Endothelial cell of umbilical vein (primary cell): ENCODE measurements at regions not wholly inside any gene's neighbourhood (a gene's known extent, or its start where the extent isn't known, plus 50 kb on each side); places are given as distances from the start of the nearest gene placed in this dataset.

Source experiments
- CTCF ChIP-seq, 2 donors: IDR thresholded peaks; 1 replicate in 1 of 2; 2 replicates in 1 of 2; pipeline ENCODE4 v1.5.1; 2011; ENCODE audit warnings: low read length in 2 of 2, mild to moderate bottlenecking in 2 of 2, moderate library complexity in 2 of 2, control low read depth in 1 of 2, inconsistent platforms in 1 of 2, low read depth in 1 of 2; ENCODE audit not compliant: insufficient read depth in 1 of 2; ENCODE audit errors: extremely low read depth in 1 of 2
- EZH2 ChIP-seq: IDR thresholded peaks from 2 replicates; pipeline ENCODE4 v1.6.1; 2012; ENCODE audit warnings: borderline replicate concordance, low read depth, mild to moderate bottlenecking, moderate library complexity, low read length, inconsistent platforms; ENCODE audit not compliant: severe bottlenecking
- FOS ChIP-seq: IDR thresholded peaks from 2 replicates; pipeline ENCODE4 v1.6.1; 2011; ENCODE audit warnings: mild to moderate bottlenecking, low read length, moderate library complexity, borderline replicate concordance; ENCODE audit not compliant: insufficient read depth
- GATA2 ChIP-seq: IDR thresholded peaks from 2 replicates; pipeline ENCODE4 v1.7.0; 2011; ENCODE audit warnings: low read depth, mild to moderate bottlenecking, moderate library complexity, mixed read lengths, low read length; ENCODE audit not compliant: insufficient read length, insufficient read depth
- MAX ChIP-seq: IDR thresholded peaks from 2 replicates; pipeline ENCODE4 v1.6.1; 2011; ENCODE audit not compliant: insufficient read depth, insufficient read length
- MYC ChIP-seq: IDR thresholded peaks from one replicate; pipeline ENCODE4 v1.6.1; 2011; ENCODE audit warnings: mild to moderate bottlenecking, low read depth, low read length
- POLR2A ChIP-seq: IDR thresholded peaks from 2 replicates; pipeline ENCODE4 v1.6.1; 2012; ENCODE audit warnings: low read depth, mild to moderate bottlenecking, control low read depth, low read length
- POLR2AphosphoS5 ChIP-seq: IDR thresholded peaks from 2 replicates; pipeline ENCODE4 v1.6.1; 2012; ENCODE audit warnings: low read depth, mild to moderate bottlenecking, control low read depth, low read length, moderate library complexity; ENCODE audit not compliant: insufficient read depth

GRCh38 chr3:117243657-117244056 lies 534.1 kb downstream of the TUSC7 start:
- TF ChIP-seq POLR2A = no peak
- TF ChIP-seq MAX = no peak
- TF ChIP-seq CTCF (IDR thresholded peaks at IDR 0.05; ENCODE audit: extremely low read depth in 1 of 2, insufficient read depth in 1 of 2, low read depth in 1 of 2, low read length in 2 of 2) = no peak
- no peak for TF ChIP-seq MYC
- TF ChIP-seq POLR2AphosphoS5 = no peak
- TF ChIP-seq EZH2 = no peak
- TF ChIP-seq FOS = no peak
- no peak for TF ChIP-seq GATA2
